GM12875 (cell line): ENCODE measurements at regions not wholly inside any gene's neighbourhood (a gene's known extent, or its start where the extent isn't known, plus 50 kb on each side); places are given as distances from the start of the nearest gene placed in this dataset.

Experiments used
- H3K4me3 ChIP-seq: one replicate; pipeline ENCODE4 v1.5.1; 2011; ENCODE audit warnings: low read depth, low read length, control low read depth
- TF ChIP-seq, protein P1 (sequence below): IDR thresholded peaks from 2 replicates; pipeline ENCODE4 v1.5.1; 2011; ENCODE audit warnings: low read depth, mild to moderate bottlenecking, control low read depth, inconsistent platforms, low read length, moderate library complexity, borderline replicate concordance; ENCODE audit not compliant: insufficient read depth

GRCh38 chr4:18859468-18859867 is 837.9 kb upstream of the LCORL start:
- no peak overlapping the region for H3K4me3 ChIP-seq
- TF ChIP-seq, protein P1, sequence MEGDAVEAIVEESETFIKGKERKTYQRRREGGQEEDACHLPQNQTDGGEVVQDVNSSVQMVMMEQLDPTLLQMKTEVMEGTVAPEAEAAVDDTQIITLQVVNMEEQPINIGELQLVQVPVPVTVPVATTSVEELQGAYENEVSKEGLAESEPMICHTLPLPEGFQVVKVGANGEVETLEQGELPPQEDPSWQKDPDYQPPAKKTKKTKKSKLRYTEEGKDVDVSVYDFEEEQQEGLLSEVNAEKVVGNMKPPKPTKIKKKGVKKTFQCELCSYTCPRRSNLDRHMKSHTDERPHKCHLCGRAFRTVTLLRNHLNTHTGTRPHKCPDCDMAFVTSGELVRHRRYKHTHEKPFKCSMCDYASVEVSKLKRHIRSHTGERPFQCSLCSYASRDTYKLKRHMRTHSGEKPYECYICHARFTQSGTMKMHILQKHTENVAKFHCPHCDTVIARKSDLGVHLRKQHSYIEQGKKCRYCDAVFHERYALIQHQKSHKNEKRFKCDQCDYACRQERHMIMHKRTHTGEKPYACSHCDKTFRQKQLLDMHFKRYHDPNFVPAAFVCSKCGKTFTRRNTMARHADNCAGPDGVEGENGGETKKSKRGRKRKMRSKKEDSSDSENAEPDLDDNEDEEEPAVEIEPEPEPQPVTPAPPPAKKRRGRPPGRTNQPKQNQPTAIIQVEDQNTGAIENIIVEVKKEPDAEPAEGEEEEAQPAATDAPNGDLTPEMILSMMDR, result no peak

DNA sequence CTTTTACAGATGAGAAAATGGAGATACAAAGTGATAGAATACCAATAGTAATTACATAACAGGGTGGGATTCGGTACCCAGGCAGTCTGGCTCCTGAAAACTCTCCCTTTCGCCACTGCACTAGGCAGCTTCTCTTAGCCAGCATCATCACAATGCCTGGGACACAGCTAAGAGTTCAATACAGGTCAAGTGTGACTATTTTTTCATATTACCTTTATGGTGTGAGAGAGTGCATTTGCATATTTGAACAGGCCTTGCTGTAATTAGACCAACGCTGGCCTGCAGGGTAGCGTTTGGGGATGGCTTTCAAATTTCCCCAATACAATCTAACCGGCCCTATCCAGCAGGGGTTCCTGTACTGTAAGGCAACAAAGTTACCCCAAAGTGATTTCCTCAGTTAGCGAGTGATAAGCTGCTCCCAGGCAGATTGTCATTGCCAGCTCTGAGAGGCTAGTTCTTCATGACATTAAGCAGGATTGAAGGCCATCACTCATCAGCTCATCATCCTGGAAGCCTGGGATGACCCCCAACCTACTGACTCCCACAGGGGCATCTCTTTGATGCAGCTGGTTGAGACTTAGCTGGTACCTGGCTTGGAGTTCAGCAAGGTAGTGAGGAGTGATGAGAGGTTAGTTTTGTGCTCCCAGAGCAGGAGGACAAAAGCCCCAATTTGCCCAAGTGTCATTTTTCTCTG is 836.8 kb upstream of the LCORL start:
- H3K4me3 ChIP-seq, result no peak overlapping the region
- TF ChIP-seq, protein P1, result no peak

DNA sequence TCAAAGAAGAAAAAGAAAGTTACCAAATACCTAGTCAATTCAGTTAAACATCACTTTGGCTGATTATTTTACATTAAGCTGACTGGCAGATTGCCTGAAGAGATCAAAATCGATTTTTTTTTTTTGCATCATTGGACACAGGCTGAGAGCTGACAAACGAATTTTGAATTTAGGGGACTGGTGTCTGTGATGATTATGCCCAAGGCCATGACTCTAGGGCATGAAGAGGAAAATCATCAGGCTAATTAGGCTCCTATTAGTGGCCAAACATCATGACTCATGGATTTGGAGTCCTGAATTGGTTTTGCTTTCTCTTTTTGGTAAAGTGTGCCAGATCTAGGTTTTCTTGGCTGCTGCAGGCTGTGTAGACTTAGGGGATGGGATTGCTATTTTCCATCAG is 829.3 kb upstream of the LCORL start:
- H3K4me3 ChIP-seq, result no peak overlapping the region
- TF ChIP-seq, protein P1, result no peak

- H3K4me3 ChIP-seq, result no peak overlapping the region
- TF ChIP-seq, protein P1, result no peak
Observed at GRCh38 chr4:18847249-18847890, 825.8 kb upstream of the LCORL start.

GRCh38 chr4:18846313-18846712 is 824.8 kb upstream of the LCORL start:
- H3K4me3 ChIP-seq, result no peak overlapping the region
- TF ChIP-seq, protein P1, result no peak

DNA sequence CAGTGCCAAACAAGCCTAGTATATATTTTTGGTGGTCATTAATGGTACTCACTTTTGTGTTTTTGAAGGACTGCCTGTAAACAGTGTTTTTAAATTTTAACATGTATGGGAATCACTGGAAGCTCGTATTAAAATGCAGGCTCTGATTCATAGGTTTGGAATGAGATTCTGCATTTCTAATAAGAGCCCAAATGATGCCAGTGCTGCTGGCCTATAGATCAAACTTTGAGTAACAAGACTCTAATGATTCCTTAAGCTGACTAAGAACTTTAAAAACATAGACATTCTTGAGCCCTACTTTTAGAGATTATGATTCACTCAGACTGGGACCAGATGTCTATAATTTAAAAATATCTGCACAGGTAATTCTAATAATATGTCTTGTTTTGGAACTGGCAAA is 823.2 kb upstream of the LCORL start:
- H3K4me3 ChIP-seq, result no peak overlapping the region
- TF ChIP-seq, protein P1, result no peak

DNA sequence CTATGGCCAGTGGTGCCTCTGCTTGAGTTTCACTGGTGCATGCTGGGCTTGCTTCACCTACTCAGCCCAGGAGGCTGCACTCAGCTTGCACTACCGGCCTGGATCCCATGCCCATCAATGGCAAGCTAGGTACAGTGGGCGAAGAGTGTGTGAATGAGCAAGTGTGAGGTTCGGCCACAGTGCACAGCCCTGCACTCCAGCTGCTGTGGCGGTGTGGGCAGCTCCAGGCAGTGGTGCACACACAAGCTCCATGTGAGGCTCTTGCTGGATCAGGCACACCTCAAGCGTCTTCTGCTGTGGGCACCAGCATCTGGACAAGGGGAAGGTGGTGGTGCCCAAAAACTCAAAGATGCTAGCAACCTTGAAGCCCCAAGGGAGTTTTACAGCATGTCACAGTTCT is 820.9 kb upstream of the LCORL start:
- TF ChIP-seq, protein P1, result no peak
- no peak overlapping the region for H3K4me3 ChIP-seq
